Neutrophil (primary cell): ENCODE measurements at regions not wholly inside any gene's neighbourhood (a gene's known extent, or its start where the extent isn't known, plus 50 kb on each side); places are given as distances from the start of the nearest gene placed in this dataset.

Experiments
- H3K27ac ChIP-seq: fragments of 200-600 bp; sonication (generic); 2 replicates; pipeline ENCODE4 v1.5.1; 2016; ENCODE audit warnings: mild to moderate bottlenecking, moderate library complexity
- H3K27me3 ChIP-seq: fragments of 200-600 bp; sonication (generic); 2 replicates; pipeline ENCODE4 v1.6.0; 2016; ENCODE audit warnings: mild to moderate bottlenecking
- H3K36me3 ChIP-seq: fragments of 200-600 bp; sonication (generic); 2 replicates; pipeline ENCODE4 v1.5.1; 2017
- H3K4me1 ChIP-seq, 2 experiments: fragments of 200-600 bp in 1 of 2; sonication (generic) in 1 of 2; 1 replicate in 1 of 2; 2 replicates in 1 of 2; pipeline versions ENCODE4 v1.5.1 to v1.6.1; 2013 to 2016; ENCODE audit warnings: low read depth in 1 of 2, low read length in 1 of 2, mild to moderate bottlenecking in 1 of 2, moderate library complexity in 1 of 2; ENCODE audit not compliant: control insufficient read depth in 1 of 2, insufficient read depth in 1 of 2
- H3K4me3 ChIP-seq, 2 experiments: fragments of 200-600 bp in 1 of 2; sonication (generic) in 1 of 2; 1 replicate in 1 of 2; 2 replicates in 1 of 2; pipeline ENCODE4 v1.5.1; 2013 to 2016; ENCODE audit warnings: low read depth in 1 of 2, low read length in 1 of 2, mild to moderate bottlenecking in 1 of 2, moderate library complexity in 1 of 2
- H3K9me3 ChIP-seq: fragments of 200-600 bp; sonication (generic); 2 replicates; pipeline ENCODE4 v1.5.1; 2016
- CTCF ChIP-seq: fragments of 200-600 bp; sonication (generic); IDR thresholded peaks from 2 replicates; pipeline ENCODE4 v1.5.1; 2016; ENCODE audit warnings: antibody characterized with exemption

GRCh38 chr1:108067884-108068540 is 103.0 kb upstream of the VAV3 start:
- H3K4me1 ChIP-seq: no peaks in the 10 kb centered on the region
- no peak overlapping the region for H3K4me3 ChIP-seq
- TF ChIP-seq CTCF: no peak
- no peaks in the 10 kb centered on the region for H3K27me3 ChIP-seq
- no peaks in the 10 kb centered on the region for H3K9me3 ChIP-seq
- peaks cover 5% of the 10 kb centered on the region for H3K36me3 ChIP-seq
- no peak overlapping the region for H3K27ac ChIP-seq

- H3K36me3 ChIP-seq: peaks cover 5% of the 10 kb centered on the region
- TF ChIP-seq CTCF: no peak
- H3K4me3 ChIP-seq: no peak overlapping the region
- H3K27me3 ChIP-seq: no peaks in the 10 kb centered on the region
- H3K27ac ChIP-seq: no peak overlapping the region
- H3K9me3 ChIP-seq: no peaks in the 10 kb centered on the region
- no peaks in the 10 kb centered on the region for H3K4me1 ChIP-seq
These were observed 101.8 kb upstream of the VAV3 start for GRCh38 chr1:108066808-108067207.

- TF ChIP-seq CTCF: no peak
- Histone ChIP-seq H3K27ac (no peak overlapping the region), H3K27me3 (no peaks in the 10 kb centered on the region), H3K36me3 (no peaks in the 10 kb centered on the region), H3K4me1 (no peaks in the 10 kb centered on the region), H3K4me3 (no peak overlapping the region), H3K9me3 (no peaks in the 10 kb centered on the region)
These were observed 99.3 kb upstream of the VAV3 start for GRCh38 chr1:108064255-108064654.

- no peaks in the 10 kb centered on the region for H3K9me3 ChIP-seq
- H3K27me3 ChIP-seq: no peaks in the 10 kb centered on the region
- no peak overlapping the region for H3K27ac ChIP-seq
- no peak for TF ChIP-seq CTCF
- no peak overlapping the region for H3K4me3 ChIP-seq
- H3K4me1 ChIP-seq: no peaks in the 10 kb centered on the region
- no peaks in the 10 kb centered on the region for H3K36me3 ChIP-seq
These were observed 98.7 kb upstream of the VAV3 start for GRCh38 chr1:108063703-108064102.

- peaks cover 14 to 21% of the 10 kb centered on the region in 2 experiments for H3K4me1 ChIP-seq
- no peak overlapping the region for H3K27ac ChIP-seq
- no peaks in the 10 kb centered on the region for H3K27me3 ChIP-seq
- TF ChIP-seq CTCF: no peak
- no peaks in the 10 kb centered on the region for H3K36me3 ChIP-seq
- no peaks in the 10 kb centered on the region for H3K9me3 ChIP-seq
- H3K4me3 ChIP-seq: no peak overlapping the region
These were observed 95.0 kb upstream of the VAV3 start for GRCh38 chr1:108059945-108060344.
